Coronary artery (tissue), 2 donors: ENCODE measurements at regions not wholly inside any gene's neighbourhood (a gene's known extent, or its start where the extent isn't known, plus 50 kb on each side); places are given as distances from the start of the nearest gene placed in this dataset.

Experiments used
- DNase-seq: peaks from one replicate; pipeline ENCODE4 v3.0.0-alpha.2; 2017; ENCODE audit warnings: low spot score
- H3K27ac ChIP-seq, 2 donors: fragments of 200-600 bp; sonication (generic); one replicate each; pipeline ENCODE4 v1.5.1; 2016 to 2019
- H3K4me3 ChIP-seq: fragments of 200-600 bp; sonication (generic); 2 replicates; pipeline ENCODE4 v1.5.1; 2016; ENCODE audit warnings: mild to moderate bottlenecking, moderate library complexity
- TF ChIP-seq, protein P1 (sequence below): fragments of 200-600 bp; sonication (generic); IDR thresholded peaks from one replicate; pipeline ENCODE4 v1.5.1; 2019; ENCODE audit warnings: antibody characterized with exemption

DNA sequence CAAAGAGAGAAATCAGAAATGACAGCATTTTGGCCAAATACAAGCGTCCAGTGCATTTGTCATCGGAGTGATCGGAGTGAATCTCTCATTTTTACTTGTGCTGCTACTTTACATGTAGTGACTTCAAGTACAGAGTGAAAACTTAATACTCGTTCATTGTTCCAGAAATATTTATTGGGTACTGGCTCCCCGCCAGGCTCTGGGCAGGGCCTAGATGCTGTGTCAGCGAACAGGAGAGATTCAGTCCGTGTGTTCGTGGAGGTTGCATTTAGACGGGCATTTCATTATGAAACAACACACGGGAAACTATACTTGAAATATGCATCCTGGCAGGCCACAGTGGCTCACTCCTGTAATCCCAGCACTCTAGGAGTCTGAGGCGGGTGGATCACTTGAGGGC, 727.2 kb upstream of the RBFOX1 start:
- Histone ChIP-seq H3K4me3 (no peak overlapping the region), H3K27ac (no peak overlapping the region)
- TF ChIP-seq, protein P1, sequence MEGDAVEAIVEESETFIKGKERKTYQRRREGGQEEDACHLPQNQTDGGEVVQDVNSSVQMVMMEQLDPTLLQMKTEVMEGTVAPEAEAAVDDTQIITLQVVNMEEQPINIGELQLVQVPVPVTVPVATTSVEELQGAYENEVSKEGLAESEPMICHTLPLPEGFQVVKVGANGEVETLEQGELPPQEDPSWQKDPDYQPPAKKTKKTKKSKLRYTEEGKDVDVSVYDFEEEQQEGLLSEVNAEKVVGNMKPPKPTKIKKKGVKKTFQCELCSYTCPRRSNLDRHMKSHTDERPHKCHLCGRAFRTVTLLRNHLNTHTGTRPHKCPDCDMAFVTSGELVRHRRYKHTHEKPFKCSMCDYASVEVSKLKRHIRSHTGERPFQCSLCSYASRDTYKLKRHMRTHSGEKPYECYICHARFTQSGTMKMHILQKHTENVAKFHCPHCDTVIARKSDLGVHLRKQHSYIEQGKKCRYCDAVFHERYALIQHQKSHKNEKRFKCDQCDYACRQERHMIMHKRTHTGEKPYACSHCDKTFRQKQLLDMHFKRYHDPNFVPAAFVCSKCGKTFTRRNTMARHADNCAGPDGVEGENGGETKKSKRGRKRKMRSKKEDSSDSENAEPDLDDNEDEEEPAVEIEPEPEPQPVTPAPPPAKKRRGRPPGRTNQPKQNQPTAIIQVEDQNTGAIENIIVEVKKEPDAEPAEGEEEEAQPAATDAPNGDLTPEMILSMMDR = no peak
- no peak for DNase-seq

DNA sequence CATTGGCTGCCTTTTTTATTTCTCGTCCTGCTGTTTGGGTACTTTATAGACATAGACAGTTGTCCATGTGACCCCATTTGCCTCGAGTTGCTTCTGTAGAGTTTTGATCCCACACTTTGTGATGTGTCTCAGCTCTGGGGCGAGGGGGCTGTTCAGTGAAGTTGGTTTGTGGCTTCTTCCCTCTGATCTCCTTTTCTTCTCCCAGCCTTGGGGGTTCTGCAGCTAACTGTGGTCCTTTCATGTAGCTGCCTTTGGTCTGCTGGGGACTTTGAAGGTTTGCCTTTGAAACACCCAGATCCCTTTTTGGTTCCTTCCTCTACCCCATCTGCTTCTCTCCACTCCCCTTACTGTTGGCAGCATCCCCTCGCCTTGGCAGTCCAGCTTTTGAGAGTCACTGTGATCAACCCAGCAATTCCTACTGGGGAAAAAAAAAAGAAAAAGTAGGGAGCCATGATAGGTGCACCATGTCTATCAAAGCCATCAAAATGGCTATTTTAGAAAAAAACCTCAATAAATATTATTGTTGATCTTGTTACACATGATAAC, 728.8 kb upstream of the RBFOX1 start:
- Histone ChIP-seq H3K27ac (no peak overlapping the region), H3K4me3 (no peak overlapping the region)
- TF ChIP-seq, protein P1 = no peak
- DNase-seq = no peak

DNA sequence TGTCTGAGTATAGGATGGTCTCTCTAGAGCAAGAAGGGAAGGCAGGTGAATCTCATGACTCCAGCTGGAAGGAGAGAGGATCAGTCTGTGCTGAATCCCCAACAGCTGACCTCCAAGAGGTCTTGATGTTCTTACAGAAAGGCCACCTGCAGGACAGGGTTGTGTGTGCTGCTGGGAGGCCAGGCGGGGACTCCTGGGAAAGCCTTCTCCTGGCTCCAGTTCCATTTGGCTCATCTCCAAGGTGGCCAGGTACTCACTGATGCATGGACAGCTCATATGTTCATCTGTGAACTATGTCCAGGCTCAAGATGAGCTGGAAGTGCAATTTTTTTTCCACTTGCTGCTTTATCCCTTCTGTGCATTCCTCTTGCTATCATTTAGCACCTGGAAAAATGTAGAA, 730.2 kb upstream of the RBFOX1 start:
- no peak overlapping the region for H3K4me3 ChIP-seq
- TF ChIP-seq, protein P1 = no peak
- H3K27ac ChIP-seq = no peak overlapping the region
- DNase-seq = no peak

DNA sequence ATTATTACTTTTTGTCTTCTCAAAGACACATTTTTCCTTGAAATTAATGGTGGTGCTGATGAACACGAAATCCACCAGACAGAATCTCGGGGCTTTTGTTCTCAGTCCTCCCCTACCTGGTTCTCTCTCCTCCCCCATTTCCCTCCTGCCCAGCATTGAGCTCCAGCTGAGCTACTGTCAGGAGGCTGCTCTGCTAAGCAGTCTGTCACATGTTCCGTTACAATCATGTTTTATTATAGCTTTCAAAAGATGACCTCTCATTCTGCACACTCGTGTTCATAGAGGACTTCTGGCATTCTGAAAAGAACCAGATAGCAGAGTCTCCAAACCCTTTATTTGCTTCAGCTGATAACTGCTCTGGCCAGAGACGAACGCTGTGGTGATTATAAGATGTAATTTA, 732.5 kb upstream of the RBFOX1 start:
- H3K4me3 ChIP-seq = no peak overlapping the region
- H3K27ac ChIP-seq = no peak overlapping the region
- TF ChIP-seq, protein P1 = no peak
- no peak for DNase-seq

DNA sequence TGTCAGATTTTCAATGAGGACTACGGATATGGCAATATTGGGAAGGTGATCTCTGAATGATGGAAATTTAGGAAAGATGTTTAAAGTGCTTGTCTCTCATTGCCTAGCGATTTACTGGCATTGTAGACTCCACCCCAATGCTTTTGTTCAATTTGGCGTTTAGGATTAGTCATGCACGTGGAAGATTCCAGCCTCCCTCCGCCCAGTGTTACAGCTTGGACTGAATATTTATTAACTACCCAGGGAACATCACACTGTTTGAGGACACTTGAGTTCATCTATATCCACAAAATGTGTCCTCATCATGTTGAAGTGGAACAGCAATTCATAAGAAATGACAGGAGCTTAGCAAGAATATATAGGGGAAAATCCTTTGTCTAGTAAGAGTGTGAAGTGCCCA, 738.8 kb upstream of the RBFOX1 start:
- TF ChIP-seq, protein P1 = no peak
- no peak for DNase-seq
- H3K4me3 ChIP-seq = no peak overlapping the region
- H3K27ac ChIP-seq = no peak overlapping the region

DNA sequence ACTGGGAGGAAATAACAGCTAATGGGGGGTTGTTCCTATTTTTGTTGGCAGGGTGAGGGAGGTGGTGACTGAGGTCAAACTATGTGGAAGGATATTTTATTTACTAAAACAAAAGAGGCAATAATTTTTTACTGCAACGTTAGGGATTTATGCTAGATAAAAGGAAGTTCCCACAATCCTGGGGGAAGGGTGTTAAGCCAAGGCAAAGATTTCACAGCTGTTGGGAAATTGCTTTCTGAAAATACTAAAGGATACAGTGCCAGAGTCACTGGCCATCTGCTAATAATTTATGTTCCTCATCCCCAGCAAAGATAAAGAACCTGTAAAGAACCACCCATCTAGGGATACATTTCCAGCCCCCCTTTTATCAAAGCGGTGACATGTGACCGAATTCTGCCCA, 756.0 kb upstream of the RBFOX1 start:
- DNase-seq = no peak
- TF ChIP-seq, protein P1 = no peak
- Histone ChIP-seq H3K27ac (no peak overlapping the region), H3K4me3 (no peak overlapping the region)

DNA sequence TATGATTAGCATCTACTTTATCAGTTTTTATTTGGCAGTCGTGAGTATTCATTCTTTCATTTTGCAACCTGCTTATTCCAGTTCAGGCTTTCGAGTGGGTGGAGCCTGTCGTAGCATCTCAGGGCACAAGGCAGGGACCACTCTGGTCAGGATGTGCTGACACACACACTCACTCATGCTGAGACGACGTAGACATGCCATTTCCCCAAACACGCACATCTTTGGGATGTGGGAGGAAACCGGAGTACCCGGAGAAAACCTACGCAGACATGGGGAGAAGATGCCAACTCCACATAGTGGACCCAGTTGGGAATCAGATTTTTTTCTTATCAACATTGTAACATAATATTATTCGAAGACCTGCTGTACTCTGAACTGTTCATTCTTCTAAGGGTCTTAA, 756.5 kb upstream of the RBFOX1 start:
- Histone ChIP-seq H3K27ac (no peak overlapping the region), H3K4me3 (no peak overlapping the region)
- DNase-seq = no peak
- TF ChIP-seq, protein P1 = no peak
